IMR-90 (cell line): ENCODE measurements at regions not wholly inside any gene's neighbourhood (a gene's known extent, or its start where the extent isn't known, plus 50 kb on each side); places are given as distances from the start of the nearest gene placed in this dataset.

ENCODE experiments used
- CTCF ChIP-seq: conservative IDR thresholded peaks from 2 replicates; pipeline ENCODE4 v1.5.1; 2012; ENCODE audit warnings: mild to moderate bottlenecking, low read depth, low read length, improper control_type of control experiment
- ELK1 ChIP-seq: fragments of 150-350 bp; IDR thresholded peaks from 2 replicates; pipeline ENCODE4 v1.6.1; 2016; ENCODE audit warnings: low read depth, mild to moderate bottlenecking, low read length, moderate library complexity, borderline replicate concordance
- MAZ ChIP-seq: IDR thresholded peaks from 2 replicates; pipeline ENCODE4 v1.6.1; 2012; ENCODE audit warnings: low read depth, mild to moderate bottlenecking, low read length, improper control_type of control experiment, moderate library complexity, borderline replicate concordance
- POLR2A ChIP-seq: IDR thresholded peaks from 2 replicates; pipeline ENCODE4 v1.6.1; 2012; ENCODE audit warnings: mild to moderate bottlenecking, low read depth, low read length
- RAD21 ChIP-seq: IDR thresholded peaks from 2 replicates; pipeline ENCODE4 v1.6.1; 2012; ENCODE audit warnings: low read length, improper control_type of control experiment
- RCOR1 ChIP-seq: IDR thresholded peaks from 2 replicates; pipeline ENCODE4 v1.6.1; 2012; ENCODE audit warnings: mild to moderate bottlenecking, low read length, improper control_type of control experiment; ENCODE audit not compliant: insufficient replicate concordance
- RFX5 ChIP-seq: IDR thresholded peaks from 2 replicates; pipeline ENCODE4 v1.8.0; 2012; ENCODE audit warnings: low read depth, mild to moderate bottlenecking, low read length, moderate library complexity
- USF2 ChIP-seq: fragments of 150-350 bp; IDR thresholded peaks from 2 replicates; pipeline ENCODE4 v1.6.1; 2017; ENCODE audit warnings: mild to moderate bottlenecking, antibody characterized with exemption, low read length, low read depth

GRCh38 chr9:101923451-101923850, 185.0 kb upstream of the GRIN3A start:
- TF ChIP-seq CTCF = no peak
- TF ChIP-seq RCOR1 = no peak
- TF ChIP-seq ELK1 = no peak
- no peak for TF ChIP-seq RAD21
- no peak for TF ChIP-seq POLR2A
- TF ChIP-seq USF2 = no peak
- no peak for TF ChIP-seq RFX5
- no peak for TF ChIP-seq MAZ
